GM23248 (cell line): ENCODE measurements at regions not wholly inside any gene's neighbourhood (a gene's known extent, or its start where the extent isn't known, plus 50 kb on each side); places are given as distances from the start of the nearest gene placed in this dataset.

Source experiments
- EZH2 ChIP-seq: fragments of 200-600 bp; sonication (generic); IDR thresholded peaks from 2 replicates; pipeline ENCODE4 v1.6.1; 2018; ENCODE audit warnings: antibody characterized with exemption, mild to moderate bottlenecking; ENCODE audit not compliant: insufficient read depth, poor library complexity, severe bottlenecking
- EZH2phosphoT487 ChIP-seq: fragments of 200-600 bp; sonication (generic); IDR thresholded peaks from 2 replicates; pipeline ENCODE4 v1.6.1; 2018; ENCODE audit warnings: antibody characterized with exemption, moderate library complexity, mild to moderate bottlenecking, low read depth; ENCODE audit not compliant: insufficient read depth

DNA sequence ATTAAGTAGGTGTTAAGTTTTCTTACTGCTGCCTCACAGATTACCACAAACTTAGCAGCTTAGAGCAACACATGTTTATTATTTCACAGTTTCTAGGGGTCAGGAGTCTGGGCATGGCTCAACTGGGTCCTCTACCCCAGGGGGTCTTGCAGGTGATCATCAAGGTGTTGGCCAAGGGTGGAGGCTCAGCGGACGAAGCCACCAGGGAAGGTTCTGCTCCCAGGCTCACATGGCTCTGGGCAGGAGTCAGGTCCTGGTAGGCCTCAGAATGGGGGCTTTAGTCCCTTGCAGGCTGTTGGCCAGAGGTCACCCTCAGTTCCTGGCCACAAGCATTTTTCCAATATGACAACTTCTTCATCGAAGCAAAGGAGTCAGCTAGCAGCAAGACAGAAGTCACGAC is 362.5 kb downstream of the PREX1 start:
- TF ChIP-seq EZH2 (no peak), EZH2phosphoT487 (no peak)
